DOHH2 (cell line): ENCODE measurements at regions not wholly inside any gene's neighbourhood (a gene's known extent, or its start where the extent isn't known, plus 50 kb on each side); places are given as distances from the start of the nearest gene placed in this dataset.
"Not testable (repeated sequence)": the region's sequence is repeated elsewhere in the genome, so short reads cannot be mapped to it uniquely, and the experiment has no call there.

ENCODE experiments used
- H3F3A ChIP-seq: fragments of 200-600 bp; sonication (generic), shearing (Covaris generic); 2 replicates; pipeline ENCODE4 v1.6.0; 2016; ENCODE audit warnings: antibody characterized with exemption, mild to moderate bottlenecking; ENCODE audit not compliant: control insufficient read depth, insufficient read depth
- H3K27ac ChIP-seq: fragments of 200-600 bp; sonication (generic); 2 replicates; pipeline ENCODE4 v1.5.1; 2014; ENCODE audit warnings: low read depth, mild to moderate bottlenecking, low read length, moderate library complexity
- H3K27me3 ChIP-seq: fragments of 200-600 bp; sonication (generic); 2 replicates; pipeline ENCODE4 v1.6.1; 2014; ENCODE audit warnings: mild to moderate bottlenecking, low read length, mixed read lengths; ENCODE audit not compliant: control insufficient read depth
- H3K36me3 ChIP-seq: fragments of 200-600 bp; sonication (generic); 2 replicates; pipeline ENCODE4 v1.6.1; 2014; ENCODE audit warnings: mild to moderate bottlenecking, low read length, moderate library complexity, mixed read lengths; ENCODE audit not compliant: control insufficient read depth
- H3K4me1 ChIP-seq: fragments of 200-600 bp; sonication (generic); 2 replicates; pipeline ENCODE4 v1.6.1; 2014; ENCODE audit warnings: mild to moderate bottlenecking, low read length, mixed read lengths; ENCODE audit not compliant: control insufficient read depth
- H3K4me2 ChIP-seq: fragments of 200-600 bp; sonication (generic); 2 replicates; pipeline ENCODE4 v1.6.0; 2014; ENCODE audit warnings: mild to moderate bottlenecking, low read length, moderate library complexity
- H3K4me3 ChIP-seq: fragments of 200-600 bp; sonication (generic); 2 replicates; pipeline ENCODE4 v1.5.1; 2014; ENCODE audit warnings: mild to moderate bottlenecking, low read length, mixed read lengths
- H3K79me2 ChIP-seq: fragments of 200-600 bp; sonication (generic); 2 replicates; pipeline ENCODE4 v1.6.1; 2014; ENCODE audit warnings: mild to moderate bottlenecking, low read length, mixed read lengths; ENCODE audit not compliant: control insufficient read depth
- H3K9me2 ChIP-seq: fragments of 200-600 bp; sonication (generic); replicated peaks from 2 replicates; pipeline ENCODE4 v1.6.1; 2014; ENCODE audit warnings: mild to moderate bottlenecking, low read length, mixed read lengths; ENCODE audit not compliant: control insufficient read depth
- H3K9me3 ChIP-seq: fragments of 200-600 bp; sonication (generic); 2 replicates; pipeline ENCODE4 v1.6.1; 2014; ENCODE audit warnings: antibody characterized with exemption, low read length, mixed read lengths; ENCODE audit not compliant: control insufficient read depth, insufficient read depth
- H4K20me1 ChIP-seq: fragments of 200-600 bp; sonication (generic); 2 replicates; pipeline ENCODE4 v1.6.0; 2014; ENCODE audit warnings: low read depth, mild to moderate bottlenecking, antibody characterized with exemption, low read length, moderate library complexity; ENCODE audit not compliant: control insufficient read depth, insufficient read depth
- EZH2phosphoT487 ChIP-seq: fragments of 200-600 bp; sonication (generic); IDR thresholded peaks from 2 replicates; pipeline ENCODE4 v1.6.1; 2017; ENCODE audit warnings: borderline replicate concordance, mild to moderate bottlenecking, antibody characterized with exemption, low read length, moderate library complexity, mixed read lengths
- TF ChIP-seq, protein P1 (sequence below): fragments of 200-600 bp; sonication (generic); IDR thresholded peaks from one replicate; pipeline ENCODE4 v1.5.1; 2014; ENCODE audit warnings: antibody characterized with exemption, mild to moderate bottlenecking, low read depth, low read length; ENCODE audit not compliant: poor library complexity, severe bottlenecking

DNA sequence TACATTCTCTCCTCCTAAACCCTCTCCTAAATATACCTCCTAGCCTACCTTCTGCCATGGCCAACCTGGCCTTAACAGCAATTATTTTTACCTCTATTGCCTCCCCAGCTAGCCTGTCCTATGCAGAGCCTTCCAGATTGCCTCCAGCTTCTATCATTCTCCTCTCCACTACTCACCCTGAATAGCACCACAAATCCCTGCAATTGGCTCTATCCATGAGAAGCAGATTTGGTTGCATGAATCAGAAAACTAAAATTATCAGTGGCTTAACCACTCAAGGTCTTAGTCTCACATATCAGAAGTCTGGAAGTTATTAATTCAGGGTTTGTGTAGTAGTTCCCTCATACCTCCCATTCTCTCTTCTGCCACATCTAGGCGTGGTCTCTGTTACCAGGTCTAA, 120.3 kb upstream of the CACUL1 start:
- no peaks in the 10 kb centered on the region for H3F3A ChIP-seq

DNA sequence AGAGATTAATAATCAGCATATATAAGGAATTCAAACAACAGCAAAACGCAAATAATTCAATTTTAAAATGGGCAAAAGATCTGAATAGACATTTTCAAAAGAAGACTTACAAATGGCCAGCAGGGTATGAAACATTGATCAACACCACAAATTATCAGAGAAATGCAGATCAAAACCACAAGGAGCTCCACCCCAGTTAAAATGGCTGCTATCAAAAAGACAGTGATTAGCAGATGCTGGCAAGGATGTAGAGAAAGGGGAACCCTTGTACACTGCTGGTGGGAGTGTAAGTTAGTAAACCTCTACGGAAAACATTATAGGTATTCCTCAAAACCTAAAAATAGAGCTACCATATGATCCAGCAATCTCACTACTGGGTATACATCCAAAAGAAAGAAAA, 128.0 kb upstream of the CACUL1 start:
- Histone ChIP-seq H3K79me2 (no peaks in the 10 kb centered on the region), H3K27me3 (no peaks in the 10 kb centered on the region), H3K27ac (no peak overlapping the region), H4K20me1 (no peaks in the 10 kb centered on the region), H3K36me3 (no peaks in the 10 kb centered on the region), H3K9me2 (no peaks in the 10 kb centered on the region), H3F3A (no peaks in the 10 kb centered on the region), H3K4me1 (no peaks in the 10 kb centered on the region), H3K9me3 (no peaks in the 10 kb centered on the region), H3K4me3 (no peak overlapping the region), H3K4me2 (no peak overlapping the region)
- TF ChIP-seq, protein P1, sequence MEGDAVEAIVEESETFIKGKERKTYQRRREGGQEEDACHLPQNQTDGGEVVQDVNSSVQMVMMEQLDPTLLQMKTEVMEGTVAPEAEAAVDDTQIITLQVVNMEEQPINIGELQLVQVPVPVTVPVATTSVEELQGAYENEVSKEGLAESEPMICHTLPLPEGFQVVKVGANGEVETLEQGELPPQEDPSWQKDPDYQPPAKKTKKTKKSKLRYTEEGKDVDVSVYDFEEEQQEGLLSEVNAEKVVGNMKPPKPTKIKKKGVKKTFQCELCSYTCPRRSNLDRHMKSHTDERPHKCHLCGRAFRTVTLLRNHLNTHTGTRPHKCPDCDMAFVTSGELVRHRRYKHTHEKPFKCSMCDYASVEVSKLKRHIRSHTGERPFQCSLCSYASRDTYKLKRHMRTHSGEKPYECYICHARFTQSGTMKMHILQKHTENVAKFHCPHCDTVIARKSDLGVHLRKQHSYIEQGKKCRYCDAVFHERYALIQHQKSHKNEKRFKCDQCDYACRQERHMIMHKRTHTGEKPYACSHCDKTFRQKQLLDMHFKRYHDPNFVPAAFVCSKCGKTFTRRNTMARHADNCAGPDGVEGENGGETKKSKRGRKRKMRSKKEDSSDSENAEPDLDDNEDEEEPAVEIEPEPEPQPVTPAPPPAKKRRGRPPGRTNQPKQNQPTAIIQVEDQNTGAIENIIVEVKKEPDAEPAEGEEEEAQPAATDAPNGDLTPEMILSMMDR: no peak
- no peak for TF ChIP-seq EZH2phosphoT487

More for the DNA sequence above, 120.3 kb upstream of the CACUL1 start:
- H3K4me3 ChIP-seq: no peak overlapping the region
- no peaks in the 10 kb centered on the region for H3K9me2 ChIP-seq
- H3K36me3 ChIP-seq: no peaks in the 10 kb centered on the region
- H3K9me3 ChIP-seq: no peaks in the 10 kb centered on the region
- H3K4me2 ChIP-seq: no peak overlapping the region
- no peaks in the 10 kb centered on the region for H3K4me1 ChIP-seq
- no peaks in the 10 kb centered on the region for H3K79me2 ChIP-seq
- no peak overlapping the region for H3K27ac ChIP-seq
- no peak for TF ChIP-seq EZH2phosphoT487
- TF ChIP-seq, protein P1: no peak
- no peaks in the 10 kb centered on the region for H4K20me1 ChIP-seq
- H3K27me3 ChIP-seq: peaks cover 18% of the 10 kb centered on the region

DNA sequence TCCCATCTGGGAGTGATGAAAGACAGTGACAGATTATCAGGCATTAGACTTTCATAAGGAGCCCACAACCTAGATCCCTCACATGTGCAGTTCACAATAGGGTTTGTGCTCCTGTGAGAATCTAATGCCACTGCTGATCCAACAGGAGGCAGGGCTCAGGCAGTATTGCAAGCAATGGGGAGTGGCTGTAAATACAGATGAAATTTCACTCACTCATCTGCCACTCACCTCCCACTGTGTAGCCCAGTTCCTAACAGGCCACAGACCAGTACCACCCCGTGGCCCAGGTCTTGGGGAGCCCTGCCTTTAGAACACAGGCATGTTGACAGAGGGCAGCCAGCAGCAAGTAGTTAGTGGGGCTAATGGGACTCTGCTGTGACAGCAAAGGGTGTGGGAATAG, 137.3 kb upstream of the NANOS1 start:
- no peaks in the 10 kb centered on the region for H3K9me2 ChIP-seq
- 0 out of 2 replicates have a peak, but pooled peaks cover 4% of the 10 kb centered on the region for H3K27me3 ChIP-seq
- no peak overlapping the region for H3K4me2 ChIP-seq
- H3K4me1 ChIP-seq: no peaks in the 10 kb centered on the region
- H3F3A ChIP-seq: no peaks in the 10 kb centered on the region
- no peak overlapping the region for H3K4me3 ChIP-seq
- H3K36me3 ChIP-seq: no peaks in the 10 kb centered on the region
- H3K79me2 ChIP-seq: no peaks in the 10 kb centered on the region
- no peaks in the 10 kb centered on the region for H4K20me1 ChIP-seq
- H3K27ac ChIP-seq: no peak overlapping the region
- H3K9me3 ChIP-seq: no peaks in the 10 kb centered on the region
- TF ChIP-seq, protein P1: no peak
- no peak for TF ChIP-seq EZH2phosphoT487

DNA sequence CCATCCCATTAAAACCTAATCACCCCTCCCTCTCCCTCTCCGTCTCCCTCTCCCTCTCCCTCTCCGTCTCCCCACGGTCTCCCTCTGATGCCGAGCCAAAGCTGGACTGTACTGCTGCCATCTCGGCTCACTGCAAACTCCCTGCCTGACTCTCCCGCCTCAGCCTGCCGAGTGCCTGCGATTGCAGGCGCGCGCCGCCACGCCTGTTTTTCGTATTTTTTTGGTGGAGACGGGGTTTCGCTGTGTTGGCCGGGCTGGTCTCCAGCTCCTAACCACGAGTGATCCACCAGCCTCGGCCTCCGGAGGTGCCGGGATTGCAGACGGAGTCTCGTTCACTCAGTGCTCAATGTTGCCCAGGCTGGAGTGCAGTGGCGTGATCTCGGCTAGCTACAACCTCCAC, 134.6 kb upstream of the NANOS1 start:
- not testable (repeated sequence) for H4K20me1 ChIP-seq, H3K4me1 ChIP-seq, H3K36me3 ChIP-seq, H3K9me2 ChIP-seq, H3K9me3 ChIP-seq, H3K27me3 ChIP-seq, H3K27ac ChIP-seq, H3K79me2 ChIP-seq, H3F3A ChIP-seq, H3K4me2 ChIP-seq, H3K4me3 ChIP-seq
